Fibroblast of lung (primary cell): ENCODE measurements at regions not wholly inside any gene's neighbourhood (a gene's known extent, or its start where the extent isn't known, plus 50 kb on each side); places are given as distances from the start of the nearest gene placed in this dataset.

Source experiments
- DNase-seq, 2 donors: peaks; one replicate each; pipeline versions ENCODE4 v3.0.0 to v3.0.0-alpha.2; 2010; ENCODE audit warnings: low read depth in 2 of 2
- H2AFZ ChIP-seq: 2 replicates; pipeline ENCODE4 v1.5.1; 2012; ENCODE audit warnings: low read length, control low read depth, inconsistent platforms
- H3K27ac ChIP-seq: 2 replicates; pipeline ENCODE4 v1.5.1; 2011; ENCODE audit warnings: low read length, control low read depth; ENCODE audit not compliant: insufficient read depth
- H3K27me3 ChIP-seq: 2 replicates; pipeline ENCODE4 v1.5.1; 2011; ENCODE audit warnings: mild to moderate bottlenecking, low read length; ENCODE audit not compliant: control insufficient read depth, insufficient read depth
- H3K36me3 ChIP-seq: 2 replicates; pipeline ENCODE4 v1.5.1; 2011; ENCODE audit warnings: low read length; ENCODE audit not compliant: control insufficient read depth, insufficient read depth
- H3K4me1 ChIP-seq: 2 replicates; pipeline ENCODE4 v1.5.1; 2011; ENCODE audit warnings: low read length; ENCODE audit not compliant: control insufficient read depth, insufficient read depth; ENCODE audit errors: extremely low read depth
- H3K4me2 ChIP-seq: 2 replicates; pipeline ENCODE4 v1.5.1; 2011; ENCODE audit warnings: low read length, control low read depth; ENCODE audit not compliant: insufficient read depth; ENCODE audit errors: extremely low read depth
- H3K4me3 ChIP-seq, 4 experiments: fragments of 200-600 bp in 1 of 4; sonication (generic) in 1 of 4; replicated peaks in 1 of 4; 2 replicates each; pipeline ENCODE4 v1.5.1; 2011 to 2016; ENCODE audit warnings: low read length in 4 of 4, low read depth in 3 of 4, mild to moderate bottlenecking in 3 of 4, control low read depth in 2 of 4, inconsistent platforms in 1 of 4, mixed read lengths in 1 of 4; ENCODE audit not compliant: insufficient read depth in 1 of 4; ENCODE audit errors: control extremely low read depth in 1 of 4
- H3K79me2 ChIP-seq: 2 replicates; pipeline ENCODE4 v1.5.1; 2012; ENCODE audit warnings: mild to moderate bottlenecking, low read length, inconsistent platforms; ENCODE audit not compliant: control insufficient read depth, insufficient read depth
- H3K9ac ChIP-seq: 2 replicates; pipeline ENCODE4 v1.5.1; 2011; ENCODE audit warnings: mild to moderate bottlenecking, low read length, control low read depth; ENCODE audit not compliant: insufficient read depth
- H3K9me3 ChIP-seq: 2 replicates; pipeline ENCODE4 v1.5.1; 2012; ENCODE audit warnings: low read depth, low read length; ENCODE audit not compliant: control insufficient read depth, insufficient read depth
- H4K20me1 ChIP-seq: 2 replicates; pipeline ENCODE4 v1.5.1; 2011; ENCODE audit warnings: low read length; ENCODE audit not compliant: control insufficient read depth, insufficient read depth; ENCODE audit errors: extremely low read depth
- CTCF ChIP-seq, 2 donors: IDR thresholded peaks in 1 of 2; conservative IDR thresholded peaks in 1 of 2; 1 replicate in 1 of 2; 2 replicates in 1 of 2; pipeline ENCODE4 v1.5.1; 2011 to 2012; ENCODE audit warnings: low read length in 2 of 2, control low read depth in 1 of 2, inconsistent platforms in 1 of 2, low read depth in 1 of 2, mild to moderate bottlenecking in 1 of 2
- EZH2 ChIP-seq: IDR thresholded peaks from 2 replicates; pipeline ENCODE4 v1.5.1; 2012; ENCODE audit warnings: low read length, control low read depth, mild to moderate bottlenecking; ENCODE audit errors: missing control alignments

GRCh38 chr6:21648475-21649050, 55.0 kb downstream of the SOX4 start:
- Histone ChIP-seq H3K9me3 (no peaks in the 10 kb centered on the region), H3K4me2 (no peak overlapping the region), H3K79me2 (no peaks in the 10 kb centered on the region), H3K27ac (no peak overlapping the region), H3K9ac (no peak overlapping the region), H4K20me1 (no peaks in the 10 kb centered on the region), H3K4me3 (no peak overlapping the region), H3K36me3 (no peaks in the 10 kb centered on the region), H3K4me1 (no peaks in the 10 kb centered on the region), H2AFZ (no peak overlapping the region), H3K27me3 (no peaks in the 10 kb centered on the region)
- TF ChIP-seq CTCF (conservative IDR thresholded peaks at IDR 0.05 in 1 of 2, IDR thresholded peaks at IDR 0.05 in 1 of 2; ENCODE audit: low read depth in 1 of 2, low read length in 2 of 2) (no peak), EZH2 (no peak)
- DNase-seq, result no peak

- H3K36me3 ChIP-seq, result no peaks in the 10 kb centered on the region
- TF ChIP-seq EZH2 (no peak), CTCF (conservative IDR thresholded peaks at IDR 0.05 in 1 of 2, IDR thresholded peaks at IDR 0.05 in 1 of 2; ENCODE audit: low read depth in 1 of 2, low read length in 2 of 2) (no peak)
Observed at GRCh38 chr6:21653323-21653722, 59.8 kb downstream of the SOX4 start.

GRCh38 chr6:21653905-21654304, 60.4 kb downstream of the SOX4 start:
- Histone ChIP-seq H3K27ac (no peak overlapping the region), H2AFZ (no peak overlapping the region)
- no peak for DNase-seq

More at GRCh38 chr6:21653323-21653722, 59.8 kb downstream of the SOX4 start:
- Histone ChIP-seq H3K9me3 (no peaks in the 10 kb centered on the region), H3K4me2 (no peak overlapping the region), H4K20me1 (no peaks in the 10 kb centered on the region), H3K79me2 (no peaks in the 10 kb centered on the region), H2AFZ (no peak overlapping the region), H3K4me3 (no peak overlapping the region), H3K27me3 (no peaks in the 10 kb centered on the region), H3K4me1 (no peaks in the 10 kb centered on the region), H3K27ac (no peak overlapping the region), H3K9ac (no peak overlapping the region)
- DNase-seq, result no peak

More at GRCh38 chr6:21653905-21654304, 60.4 kb downstream of the SOX4 start:
- Histone ChIP-seq H3K9ac (no peak overlapping the region), H3K79me2 (no peaks in the 10 kb centered on the region), H3K4me3 (no peak overlapping the region), H3K27me3 (no peaks in the 10 kb centered on the region), H3K9me3 (no peaks in the 10 kb centered on the region), H3K4me1 (no peaks in the 10 kb centered on the region), H3K36me3 (no peaks in the 10 kb centered on the region), H3K4me2 (no peak overlapping the region), H4K20me1 (no peaks in the 10 kb centered on the region)
- TF ChIP-seq CTCF (conservative IDR thresholded peaks at IDR 0.05 in 1 of 2, IDR thresholded peaks at IDR 0.05 in 1 of 2; ENCODE audit: low read depth in 1 of 2, low read length in 2 of 2) (no peak), EZH2 (no peak)
